Iris pigment epithelial cell (primary cell): ENCODE measurements at regions not wholly inside any gene's neighbourhood (a gene's known extent, or its start where the extent isn't known, plus 50 kb on each side); places are given as distances from the start of the nearest gene placed in this dataset.

ENCODE experiments used
- DNase-seq: peaks from one replicate; pipeline ENCODE4 v3.0.0-alpha.2; 2011; ENCODE audit warnings: low read depth

DNA sequence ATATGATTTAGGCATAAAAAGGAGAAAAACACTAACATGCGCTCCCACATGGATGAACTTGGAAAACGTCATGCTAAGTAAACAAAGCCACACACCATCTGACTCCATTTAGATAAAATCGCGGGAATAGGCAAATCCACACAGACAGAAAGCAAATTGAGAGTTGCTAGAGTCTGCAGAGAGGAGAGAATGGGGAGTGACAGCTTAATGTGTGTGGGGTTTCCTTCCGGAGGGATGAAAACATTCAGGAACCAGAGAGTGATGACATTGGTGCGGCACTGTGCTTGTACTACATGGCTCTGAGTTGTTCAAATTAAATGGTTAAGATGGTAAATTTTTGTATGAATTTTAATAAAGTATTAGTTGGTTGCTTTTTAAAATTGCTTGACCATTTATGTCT, 482.9 kb upstream of the AKR1E2 start:
- DNase-seq: no peak

DNA sequence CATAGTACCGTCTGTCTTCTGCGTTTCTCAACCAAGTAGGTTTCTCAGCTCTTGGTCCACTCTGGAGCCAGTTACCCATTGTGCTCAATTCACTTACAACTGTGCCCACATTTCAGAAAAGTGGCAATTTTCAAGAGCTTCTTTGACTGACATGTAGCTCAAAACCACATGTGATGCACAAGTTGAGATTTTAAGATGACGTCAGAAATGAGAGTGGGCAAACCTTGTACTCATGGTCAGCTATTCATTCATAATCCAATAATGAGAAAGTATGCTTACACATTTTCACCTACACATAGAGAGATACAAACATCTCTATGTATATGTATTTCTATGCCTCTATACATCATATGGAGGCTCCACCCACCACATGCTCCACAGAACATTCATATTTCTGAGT, 487.2 kb upstream of the AKR1E2 start:
- no peak for DNase-seq

DNA sequence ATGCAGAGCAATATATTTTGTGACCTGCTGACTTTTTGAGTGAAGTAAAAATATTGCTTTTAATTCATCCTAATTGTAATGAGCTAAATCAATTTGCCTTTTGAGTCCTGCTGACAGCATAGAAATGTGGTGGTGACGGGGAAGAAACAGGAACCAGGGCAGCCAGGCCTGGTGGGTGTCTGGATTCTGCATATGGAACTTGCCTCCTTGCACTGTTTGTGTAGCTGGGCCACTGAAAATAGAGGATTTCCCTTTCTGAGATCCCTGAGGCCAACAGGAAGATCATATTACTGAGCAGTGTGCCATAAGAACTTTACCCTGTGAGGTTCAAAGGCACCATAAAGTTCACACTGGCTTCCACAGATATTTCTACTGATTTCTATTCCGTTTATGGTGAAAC, 488.4 kb upstream of the AKR1E2 start:
- DNase-seq: no peak

DNA sequence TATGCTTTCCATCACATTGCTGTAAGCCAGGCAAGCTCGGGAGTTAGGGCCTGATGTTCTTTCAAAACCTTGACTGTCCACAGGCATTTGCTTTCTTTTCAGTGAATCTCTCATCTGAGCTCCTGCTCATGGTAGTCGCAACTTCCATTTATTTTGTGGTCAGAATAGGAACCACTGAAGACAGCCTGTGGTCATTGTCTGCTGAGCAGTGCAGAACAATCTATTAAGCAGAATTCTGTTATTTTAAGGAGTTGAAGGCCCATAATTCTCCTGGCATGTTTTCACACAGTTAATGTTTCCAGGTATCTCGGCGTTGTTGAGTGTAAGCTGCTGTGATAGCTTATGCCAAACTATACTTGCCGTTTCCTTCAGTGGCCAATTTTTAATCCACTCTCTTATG, 491.1 kb upstream of the AKR1E2 start:
- no peak for DNase-seq

DNA sequence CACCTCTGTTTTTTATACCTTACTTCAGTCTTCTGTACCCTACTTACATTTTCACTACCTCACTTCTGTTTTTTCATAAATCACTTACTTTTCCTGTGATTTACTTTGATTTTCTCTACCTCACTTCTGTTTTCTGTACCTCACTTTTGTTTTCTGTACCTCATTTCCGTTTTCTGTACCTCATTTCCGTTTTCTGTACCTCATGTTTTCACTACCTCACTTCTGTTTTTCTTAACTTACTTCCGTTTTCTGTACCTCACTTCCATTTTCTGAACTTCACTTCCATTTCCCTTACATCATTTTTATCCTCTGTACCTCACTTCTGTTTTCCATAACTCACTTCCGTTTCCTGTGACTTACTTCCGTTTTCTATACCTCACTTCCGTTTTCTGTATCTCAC, 492.0 kb upstream of the AKR1E2 start:
- DNase-seq: no peak

DNA sequence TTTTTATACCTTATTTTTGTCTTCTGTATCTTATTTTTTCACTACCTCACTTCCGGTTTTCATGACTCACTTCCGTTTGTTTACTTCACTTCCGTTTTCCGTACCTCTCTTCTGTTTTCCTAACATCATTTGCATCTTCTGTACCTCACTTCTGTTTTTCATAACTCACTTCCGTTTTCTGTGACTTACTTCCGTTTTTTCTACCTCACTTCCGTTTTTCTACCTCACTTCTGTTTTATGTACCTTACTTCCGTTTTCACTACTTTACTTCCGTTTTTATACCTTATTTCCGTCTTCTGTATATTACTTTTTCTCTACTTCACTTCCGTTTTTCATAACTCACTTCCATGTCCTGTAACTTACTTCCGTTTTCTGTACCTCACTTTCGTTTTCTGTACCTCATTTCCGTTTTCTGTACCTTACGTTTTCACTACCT, 492.5 kb upstream of the AKR1E2 start:
- DNase-seq: no peak

DNA sequence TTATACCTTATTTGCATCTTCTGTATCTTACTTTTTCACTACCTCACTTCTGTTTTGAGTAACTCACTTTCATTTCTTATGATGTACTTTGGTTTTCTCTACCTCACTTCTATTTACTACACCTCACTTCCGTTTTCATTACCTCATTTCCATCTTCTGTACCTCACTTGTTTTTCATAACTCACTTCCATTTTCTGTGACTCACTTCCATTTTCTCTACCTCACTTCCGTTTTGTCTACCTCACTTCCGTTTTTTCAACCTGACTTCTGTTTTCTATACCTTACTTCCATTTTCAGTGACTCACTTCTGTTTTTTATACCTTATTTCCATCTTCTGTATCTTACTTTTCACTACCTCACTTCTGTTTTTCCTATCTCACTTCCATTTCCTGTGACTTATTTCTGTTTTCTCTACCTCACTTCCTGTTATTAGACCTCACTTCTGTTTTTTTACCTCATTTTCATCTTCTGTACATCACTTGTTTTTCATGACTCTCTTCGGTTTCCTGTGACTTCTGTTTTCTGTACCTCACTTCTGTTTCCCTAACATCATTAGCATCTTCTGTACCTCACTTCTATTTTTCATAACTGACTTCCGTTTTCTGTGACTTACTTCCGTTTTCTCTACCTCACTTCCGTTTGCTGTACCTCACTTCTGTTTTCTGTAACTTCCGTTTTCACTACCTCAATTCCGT, 493.1 kb upstream of the AKR1E2 start:
- no peak for DNase-seq

DNA sequence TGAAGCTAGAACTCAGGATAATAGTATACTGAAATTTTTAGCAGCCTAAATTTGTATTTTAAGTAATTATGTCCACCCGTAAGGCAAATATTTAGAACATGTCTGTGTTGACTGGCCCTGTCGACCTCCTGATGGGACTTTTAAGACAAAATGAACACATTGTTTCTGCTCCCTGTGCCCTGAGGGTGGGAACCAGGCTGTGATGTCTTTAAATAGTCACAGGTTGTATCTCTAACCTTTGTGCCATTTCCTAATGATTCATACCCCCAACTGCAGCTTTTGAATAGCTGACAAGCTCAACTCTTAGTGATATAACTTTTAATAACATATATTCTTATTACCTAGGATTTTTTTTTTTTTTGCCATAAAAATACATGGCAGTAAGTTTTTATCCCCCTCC, 494.9 kb upstream of the AKR1E2 start:
- DNase-seq: no peak

DNA sequence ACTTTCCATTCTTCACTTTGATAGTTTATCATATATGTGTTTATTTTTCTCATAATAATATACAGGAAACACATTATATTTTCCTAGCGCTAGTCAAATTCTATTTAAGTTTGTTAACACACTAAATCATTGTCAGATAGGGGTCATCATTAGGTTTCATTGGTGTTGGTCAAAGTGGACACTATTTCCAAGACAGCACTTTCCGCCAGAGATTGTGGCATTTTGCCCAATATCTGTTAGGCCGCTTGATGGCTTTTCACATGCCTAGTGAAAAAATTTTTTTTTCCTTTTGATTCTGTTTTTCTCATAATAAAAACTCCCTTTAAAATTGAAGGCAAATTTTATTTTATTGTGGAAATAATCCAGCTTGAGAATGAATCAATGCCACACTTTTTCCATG, 495.4 kb upstream of the AKR1E2 start:
- DNase-seq: no peak

DNA sequence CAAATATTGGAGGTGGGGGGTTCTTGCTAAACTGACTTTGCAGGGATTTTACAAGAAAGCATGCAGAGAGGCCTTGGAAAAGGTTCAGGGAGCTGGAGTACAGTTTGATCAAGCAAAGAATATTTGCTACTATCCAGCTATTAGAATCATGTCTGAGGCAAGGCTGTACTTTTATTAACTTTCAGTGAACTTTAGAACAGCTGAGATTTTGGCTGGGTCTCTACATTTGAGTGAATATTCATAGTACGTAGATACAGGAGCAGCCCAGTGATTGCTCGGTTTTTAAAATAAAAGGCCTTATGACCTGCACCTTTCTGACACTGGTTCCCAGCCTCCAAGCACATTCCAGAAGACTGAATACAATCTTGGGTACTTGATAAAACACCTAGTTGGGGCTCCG, 496.8 kb upstream of the AKR1E2 start:
- DNase-seq: no peak

DNA sequence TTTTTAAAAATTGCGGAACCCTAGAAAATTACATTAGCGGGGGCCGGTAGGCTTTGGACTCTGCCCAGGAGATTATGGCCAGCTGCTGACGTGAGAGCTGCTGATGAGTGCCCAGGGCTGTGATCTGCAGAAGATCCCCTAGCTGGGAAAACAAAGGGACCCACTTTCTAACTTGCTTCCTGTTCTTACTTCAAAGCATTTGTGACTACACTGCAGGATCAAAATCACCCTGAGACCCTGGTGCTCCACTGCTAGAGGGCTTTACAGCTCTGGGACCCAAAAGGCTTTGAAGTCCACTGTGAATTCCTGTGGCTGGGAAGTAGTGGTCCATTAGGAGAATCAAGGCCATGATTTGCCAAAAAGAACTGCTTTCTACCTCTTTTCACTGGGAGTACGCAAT, 499.4 kb upstream of the AKR1E2 start:
- no peak for DNase-seq

DNA sequence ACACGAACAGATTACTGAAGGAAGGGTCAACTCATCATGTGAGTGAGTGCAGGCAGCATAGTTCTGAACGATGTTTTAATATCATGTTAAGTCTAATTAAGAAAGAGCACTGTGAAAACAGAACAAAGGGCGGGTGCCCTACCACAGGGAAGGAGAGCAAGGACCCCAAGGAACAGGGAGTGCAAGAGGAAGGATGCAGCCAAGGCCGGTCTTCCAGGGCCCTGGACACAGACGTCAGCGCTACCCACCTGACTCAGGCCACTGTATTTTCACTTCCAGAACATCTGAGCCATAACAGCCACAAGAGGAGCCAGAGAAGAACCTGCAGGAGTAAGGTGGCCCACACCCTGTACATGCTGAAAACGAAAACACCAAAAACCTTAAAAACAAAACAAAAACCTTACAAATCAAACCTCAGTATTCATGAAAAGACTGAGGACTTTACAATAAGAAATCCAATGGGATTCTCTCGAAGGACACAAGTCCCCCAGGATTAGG, 506.1 kb upstream of the AKR1E2 start:
- no peak for DNase-seq

DNA sequence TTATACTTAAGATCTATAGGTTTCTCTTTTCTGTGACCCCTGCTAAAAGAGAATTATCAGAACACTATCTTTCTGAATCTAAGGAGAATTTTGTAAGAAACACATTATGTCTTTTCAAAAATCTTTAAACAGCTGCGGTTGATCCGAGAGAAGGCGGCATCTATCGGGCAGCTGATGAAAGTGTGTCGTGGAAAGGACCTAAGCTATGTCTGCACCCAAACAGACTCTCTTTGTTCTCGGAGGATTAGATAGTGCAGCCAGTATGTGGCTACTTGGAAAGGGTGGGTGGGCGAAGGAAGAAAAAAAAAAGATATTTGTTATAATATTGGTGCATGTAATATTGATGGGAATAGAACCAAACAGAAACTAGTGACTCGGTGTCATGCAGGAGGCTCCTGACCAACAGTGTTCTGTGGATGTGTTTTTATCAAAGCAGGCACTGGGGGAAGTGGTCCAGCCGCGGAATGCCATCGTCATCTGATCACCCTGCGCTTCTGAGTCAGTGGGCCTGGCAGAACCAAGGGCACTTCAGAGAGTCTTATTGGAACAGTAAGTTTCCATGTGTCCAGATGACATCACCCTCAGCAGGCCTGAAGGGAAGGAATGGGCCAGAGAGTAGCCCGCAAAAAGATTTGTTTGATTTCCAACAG, 509.7 kb upstream of the AKR1E2 start:
- DNase-seq: peak; percentile 38

DNA sequence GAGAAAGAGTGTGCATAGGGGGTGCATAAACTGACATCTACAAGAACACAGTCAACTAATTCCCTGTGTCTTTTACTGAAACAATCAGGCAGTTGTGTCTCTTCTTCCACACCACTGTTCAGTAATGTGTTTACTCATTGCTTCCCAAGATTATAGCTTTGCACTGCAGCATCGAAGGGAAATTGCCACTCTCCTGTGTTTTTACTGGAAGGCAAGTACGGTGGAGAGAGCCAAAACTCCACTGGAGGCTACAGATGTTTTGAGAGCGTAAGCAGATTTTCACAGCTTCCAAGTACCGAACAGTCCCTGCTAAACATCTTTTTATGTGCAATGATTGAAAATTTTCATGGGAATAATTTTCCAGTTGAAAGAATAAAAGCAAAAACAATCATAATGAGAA, 510.5 kb upstream of the AKR1E2 start:
- peak; percentile 10 for DNase-seq

DNA sequence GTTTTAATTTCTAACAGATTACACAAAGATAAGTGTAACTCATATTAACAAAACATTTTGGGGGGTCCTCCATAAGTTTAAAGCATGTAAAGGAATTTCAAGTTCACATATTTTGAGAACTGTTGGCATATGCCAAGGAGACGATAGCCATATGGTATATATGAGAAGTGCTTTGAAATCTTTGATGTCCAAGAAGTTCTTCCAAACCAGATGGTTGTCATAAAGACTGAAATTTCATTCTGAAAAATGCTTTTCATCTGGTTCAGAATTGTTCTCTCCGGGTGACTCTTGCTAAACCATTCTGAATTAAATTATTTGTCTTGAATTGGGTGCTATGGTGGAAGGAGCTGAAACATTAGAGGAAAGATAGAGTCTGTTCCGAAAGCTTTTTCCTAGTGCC, 513.0 kb upstream of the AKR1E2 start:
- no peak for DNase-seq

DNA sequence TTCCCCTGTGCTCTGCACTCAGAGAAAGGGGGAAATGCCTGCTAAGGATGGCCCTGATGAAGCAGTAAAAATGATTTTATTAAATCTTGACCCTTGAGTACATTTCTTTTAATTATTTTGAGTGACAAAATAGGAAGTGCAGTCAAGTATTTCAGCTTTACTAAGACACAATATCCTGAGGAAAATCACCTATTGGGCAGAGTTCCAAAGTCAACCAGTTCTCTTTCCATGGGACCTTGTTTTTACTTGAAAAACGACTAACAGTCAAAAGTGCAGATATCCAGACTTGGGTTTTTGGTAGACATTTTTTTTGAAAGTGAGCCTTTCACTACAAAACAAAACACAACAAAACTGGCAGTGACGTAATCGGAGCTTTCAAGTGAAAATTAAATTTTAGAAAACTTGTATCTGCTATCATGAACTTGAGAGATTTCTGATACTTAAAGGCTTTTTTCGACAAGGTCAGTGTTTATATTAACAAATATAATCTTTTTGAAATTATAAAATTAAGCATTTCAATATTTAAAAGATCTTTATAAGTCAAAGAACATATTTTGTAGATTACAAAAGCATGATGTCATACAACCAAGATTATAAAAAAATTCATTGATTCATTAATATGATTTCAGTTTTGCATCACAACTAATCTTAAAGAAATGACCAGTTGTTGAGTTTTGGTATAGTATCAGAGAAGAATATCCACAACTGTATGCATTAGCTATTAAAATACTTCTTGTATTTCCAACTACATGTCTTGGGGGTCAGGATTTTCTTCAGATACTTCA, 513.8 kb upstream of the AKR1E2 start:
- DNase-seq: no peak

DNA sequence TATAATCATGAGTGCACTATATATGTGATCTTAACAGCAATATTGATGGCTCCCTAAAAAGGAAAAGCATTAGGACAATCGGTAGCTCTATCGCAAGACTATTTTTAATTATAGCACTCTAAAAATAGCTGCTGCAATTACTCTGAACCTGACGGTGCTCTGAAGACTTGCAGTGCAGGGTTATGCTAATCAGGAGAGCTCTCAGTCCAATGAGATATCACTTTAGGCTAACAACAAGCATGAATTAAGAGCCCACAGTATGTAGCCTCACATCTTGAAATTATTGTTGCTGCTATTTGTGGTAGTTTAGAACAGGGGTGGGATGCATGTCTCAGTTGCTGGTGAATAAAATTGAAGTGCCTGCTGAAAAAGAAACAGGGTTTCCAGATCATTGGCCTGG, 515.8 kb upstream of the AKR1E2 start:
- no peak for DNase-seq

DNA sequence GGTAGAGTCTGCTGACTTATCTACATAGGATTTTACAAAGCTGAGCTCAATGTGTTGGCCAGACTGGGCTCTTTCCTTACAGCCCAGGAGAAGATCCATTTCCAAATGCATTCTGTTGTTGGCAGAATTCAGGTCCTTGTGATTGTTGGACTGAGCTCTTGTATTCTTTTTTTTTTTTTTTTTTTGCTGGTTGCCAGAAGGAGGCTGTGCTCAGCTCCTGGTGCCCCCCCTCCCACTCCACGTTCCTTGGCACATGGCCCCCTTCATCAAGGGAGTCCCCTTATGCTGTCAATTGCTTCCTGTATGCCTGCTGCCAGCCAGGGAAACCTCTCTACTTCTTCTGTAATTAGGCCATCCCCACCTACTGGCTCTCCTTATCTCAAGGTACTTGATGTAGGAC, 518.1 kb upstream of the AKR1E2 start:
- DNase-seq: no peak

DNA sequence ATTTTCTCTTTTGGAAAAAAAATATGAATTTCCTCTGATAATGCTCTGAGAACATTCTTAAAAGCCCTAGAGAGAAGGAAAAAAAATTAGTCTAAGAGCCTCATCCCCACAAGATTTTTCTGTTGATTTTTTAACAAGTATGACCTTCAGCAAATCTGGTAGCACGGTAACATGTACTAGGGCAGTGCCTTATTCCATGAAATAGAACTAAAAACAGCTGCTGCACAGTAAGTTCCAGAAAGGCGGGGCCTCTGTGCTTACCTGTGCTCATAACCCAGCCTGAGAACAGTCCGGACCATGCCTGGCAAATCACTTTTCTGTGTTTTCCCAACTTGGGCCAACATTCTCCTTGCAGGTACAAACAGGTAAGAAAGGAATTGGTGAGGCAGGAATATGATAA, 519.1 kb upstream of the AKR1E2 start:
- no peak for DNase-seq

DNA sequence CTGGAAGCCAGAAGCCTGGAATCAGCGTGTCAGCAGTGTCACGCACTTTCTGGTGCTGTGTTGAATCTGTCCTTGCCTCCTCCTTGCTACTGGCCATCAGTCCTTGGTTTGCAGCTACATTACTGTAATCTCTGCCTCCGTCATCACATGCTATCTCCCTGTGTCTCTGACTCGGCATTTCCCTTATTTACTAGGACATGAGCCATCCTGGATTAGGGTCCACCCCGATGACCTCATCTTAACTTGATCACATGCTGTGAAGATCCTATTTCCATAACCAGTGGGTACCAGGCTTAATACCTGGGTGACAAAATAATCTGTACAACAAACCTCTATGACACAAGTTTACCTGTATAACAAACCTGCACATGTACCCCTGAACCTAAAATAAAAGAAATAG, 518.0 kb upstream of the KLF6 start:
- peak; percentile 51 for DNase-seq

DNA sequence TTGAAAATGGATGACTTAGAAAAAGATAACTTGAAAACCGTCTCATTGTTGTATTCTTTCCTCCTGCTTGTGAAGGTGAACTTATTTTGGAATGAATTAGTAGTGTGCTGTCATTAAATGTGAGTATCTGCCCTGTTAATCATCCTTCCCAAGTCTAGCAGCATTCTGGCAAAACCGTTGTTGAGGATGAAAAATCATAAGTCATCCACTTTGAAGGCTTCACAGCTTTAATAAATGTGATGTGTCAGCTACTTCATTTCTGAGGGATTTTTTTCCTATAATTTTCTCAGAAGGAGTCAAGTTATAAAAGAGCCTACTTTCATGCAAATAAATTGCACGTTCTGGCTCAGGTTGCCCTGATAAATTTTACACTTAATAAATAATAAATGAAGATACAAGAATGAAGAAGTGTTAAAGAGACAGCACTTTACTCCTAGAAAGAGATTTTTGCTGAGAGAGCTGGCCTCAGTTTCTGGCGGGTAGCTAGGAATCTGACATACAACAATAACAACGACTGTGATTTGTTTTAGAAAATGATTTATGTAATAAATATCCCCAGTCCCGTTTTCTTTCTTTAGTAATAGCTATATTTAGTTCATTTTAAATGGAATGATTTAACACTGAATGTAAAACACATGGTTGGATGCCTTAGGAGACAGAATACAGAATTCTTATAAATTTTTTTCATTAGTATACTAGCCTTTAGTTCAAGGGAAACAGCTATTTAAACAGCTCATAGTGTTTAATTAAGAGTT, 516.5 kb upstream of the KLF6 start:
- DNase-seq: no peak

DNA sequence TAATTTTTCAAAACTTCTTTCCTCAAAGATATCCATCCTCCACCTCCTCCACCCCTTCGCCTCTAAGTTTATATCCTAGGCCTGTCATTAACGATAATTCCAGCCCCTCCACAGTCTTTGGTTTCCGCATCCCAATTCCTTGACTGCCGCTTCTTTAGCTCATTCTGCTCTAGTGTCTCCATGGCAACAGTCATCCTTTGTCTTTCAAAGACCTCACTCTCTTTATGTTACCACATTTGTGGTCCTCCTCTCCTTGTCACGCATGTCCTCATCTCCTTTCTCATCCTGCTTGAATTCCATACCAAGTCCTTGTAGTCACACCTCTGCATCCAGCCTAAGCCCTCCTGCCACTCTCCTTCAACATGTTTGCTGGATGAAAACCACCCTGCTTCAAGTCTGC, 511.2 kb upstream of the KLF6 start:
- no peak for DNase-seq
